Thoracic aorta (tissue), 2 donors: ENCODE measurements at regions not wholly inside any gene's neighbourhood (a gene's known extent, or its start where the extent isn't known, plus 50 kb on each side); places are given as distances from the start of the nearest gene placed in this dataset.

Experiments used
- ATAC-seq: fragments of 150-250 bp; one replicate; pipeline ENCODE4 v1.8.0; 2017; ENCODE audit warnings: low read depth; ENCODE audit not compliant: insufficient number of reproducible peaks, low FRiP score
- DNase-seq: peaks from one replicate; pipeline ENCODE4 v3.0.0-alpha.2; 2020; ENCODE audit warnings: low spot score
- H3K27ac ChIP-seq, 2 donors: fragments of 200-600 bp; sonication (generic); 1 replicate in 1 of 2; 2 replicates in 1 of 2; pipeline ENCODE4 v1.5.1; 2016; ENCODE audit warnings: mild to moderate bottlenecking in 2 of 2, moderate library complexity in 2 of 2
- H3K27me3 ChIP-seq: fragments of 200-600 bp; sonication (generic); replicated peaks from 2 replicates; pipeline ENCODE4 v1.6.0; 2016; ENCODE audit warnings: mild to moderate bottlenecking; ENCODE audit not compliant: insufficient read depth
- H3K36me3 ChIP-seq: fragments of 200-600 bp; sonication (generic); one replicate; pipeline ENCODE4 v1.5.1; 2016
- H3K4me1 ChIP-seq, 2 donors: fragments of 200-600 bp; sonication (generic); 1 replicate in 1 of 2; 2 replicates in 1 of 2; pipeline versions ENCODE4 v1.5.1 to v1.6.0; 2016; ENCODE audit warnings: low read depth in 2 of 2, mild to moderate bottlenecking in 1 of 2; ENCODE audit not compliant: control insufficient read depth in 1 of 2
- H3K4me3 ChIP-seq: fragments of 200-600 bp; sonication (generic); 2 replicates; pipeline ENCODE4 v1.5.1; 2016; ENCODE audit warnings: mild to moderate bottlenecking
- H3K9me3 ChIP-seq: fragments of 200-600 bp; sonication (generic); 2 replicates; pipeline ENCODE4 v1.5.1; 2016
- CTCF ChIP-seq: fragments of 200-600 bp; sonication (generic); IDR thresholded peaks from one replicate; pipeline ENCODE4 v1.5.1; 2019; ENCODE audit warnings: antibody characterized with exemption

DNA sequence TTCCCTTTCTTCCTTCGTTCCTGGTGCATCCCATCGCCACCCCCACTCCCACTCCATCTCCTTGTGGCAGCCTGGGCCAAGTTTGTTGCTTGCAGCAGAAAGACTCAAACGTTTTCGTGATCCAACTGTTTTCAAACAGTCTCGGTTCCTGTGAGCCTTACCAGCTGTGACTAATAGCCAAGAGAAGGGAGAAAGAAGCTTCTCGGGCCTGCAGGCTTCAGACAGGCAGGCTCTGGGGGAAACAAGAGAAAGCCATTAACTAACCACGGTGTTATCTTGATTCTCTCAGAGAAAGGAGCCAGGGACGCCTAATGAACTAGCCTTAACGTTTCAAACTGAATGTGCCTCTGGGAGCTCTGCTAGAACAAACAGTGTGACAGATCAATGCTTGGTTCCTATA, 742.0 kb downstream of the NR2F2 start:
- Histone ChIP-seq H3K4me1 (no peaks in the 10 kb centered on the region), H3K27ac (no peak overlapping the region), H3K36me3 (no peaks in the 10 kb centered on the region), H3K4me3 (no peak overlapping the region), H3K9me3 (no peaks in the 10 kb centered on the region), H3K27me3 (no peaks in the 10 kb centered on the region)
- no peak for TF ChIP-seq CTCF
- DNase-seq (no peak), ATAC-seq (no peak)

- no peak for DNase-seq
- ATAC-seq, result no peak
- Histone ChIP-seq H3K27ac (no peak overlapping the region), H3K4me3 (no peak overlapping the region), H3K4me1 (no peaks in the 10 kb centered on the region), H3K36me3 (no peaks in the 10 kb centered on the region), H3K27me3 (no peaks in the 10 kb centered on the region), H3K9me3 (no peaks in the 10 kb centered on the region)
- TF ChIP-seq CTCF, result no peak
These were observed 745.5 kb downstream of the NR2F2 start for GRCh38 chr15:97076011-97076410.

DNA sequence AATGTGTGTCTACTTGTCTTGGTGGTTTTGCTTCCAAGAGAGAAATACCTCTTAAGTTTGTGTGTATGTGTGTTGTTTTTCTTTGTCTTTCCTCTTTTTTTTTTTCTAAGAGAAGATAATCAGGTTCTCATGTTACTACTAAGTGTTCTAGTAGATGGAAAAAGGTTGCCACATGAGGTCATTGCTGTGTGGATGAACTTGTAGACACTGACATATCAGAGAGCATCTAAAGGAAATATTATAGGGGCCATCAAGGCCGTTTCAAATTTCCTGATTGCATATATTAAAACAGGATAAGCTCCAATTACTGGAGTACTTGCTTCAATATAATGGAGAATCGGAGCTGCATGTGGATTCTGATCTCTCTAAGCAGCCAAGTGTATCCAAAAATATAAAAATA, 747.5 kb downstream of the NR2F2 start:
- no peaks in the 10 kb centered on the region for H3K36me3 ChIP-seq
- no peak for DNase-seq
- TF ChIP-seq CTCF, result no peak

DNA sequence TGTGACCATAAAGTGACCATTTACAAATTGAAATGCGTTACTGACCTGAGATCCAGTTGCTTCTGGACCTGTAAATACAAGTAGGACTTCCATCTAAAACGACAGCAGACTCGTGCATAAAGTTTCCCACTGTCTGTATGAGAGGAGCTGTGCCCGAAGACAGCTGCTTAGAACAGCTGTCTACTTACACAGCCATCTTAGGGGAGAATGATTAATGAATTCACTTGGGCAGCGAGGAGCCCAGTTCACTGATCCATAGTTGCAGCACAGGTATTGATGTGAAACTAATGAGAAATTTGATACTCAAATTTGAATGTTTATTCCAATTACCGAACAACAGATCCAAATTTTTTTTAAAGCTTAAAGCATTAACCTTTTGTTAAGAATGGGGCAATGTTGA, 748.1 kb downstream of the NR2F2 start:
- no peak for DNase-seq
- no peaks in the 10 kb centered on the region for H3K9me3 ChIP-seq
- no peak for ATAC-seq

More for the DNA sequence above, 747.5 kb downstream of the NR2F2 start:
- H3K4me1 ChIP-seq, result no peaks in the 10 kb centered on the region
- H3K27me3 ChIP-seq, result no peaks in the 10 kb centered on the region
- no peak overlapping the region for H3K27ac ChIP-seq
- no peak for ATAC-seq
- no peak overlapping the region for H3K4me3 ChIP-seq
- H3K9me3 ChIP-seq, result no peaks in the 10 kb centered on the region

GRCh38 chr15:97081666-97082226, 751.2 kb downstream of the NR2F2 start:
- Histone ChIP-seq H3K4me1 (no peaks in the 10 kb centered on the region), H3K9me3 (no peaks in the 10 kb centered on the region), H3K27me3 (no peaks in the 10 kb centered on the region), H3K27ac (no peak overlapping the region), H3K36me3 (no peaks in the 10 kb centered on the region), H3K4me3 (no peak overlapping the region)
- DNase-seq, result no peak
- ATAC-seq, result no peak
- TF ChIP-seq CTCF, result no peak

More for the DNA sequence above, 748.1 kb downstream of the NR2F2 start:
- TF ChIP-seq CTCF, result no peak
- Histone ChIP-seq H3K4me3 (no peak overlapping the region), H3K36me3 (no peaks in the 10 kb centered on the region), H3K27me3 (no peaks in the 10 kb centered on the region), H3K4me1 (no peaks in the 10 kb centered on the region), H3K27ac (no peak overlapping the region)
